ENCODE measurements at regions not wholly inside any gene's neighbourhood (a gene's known extent, or its start where the extent isn't known, plus 50 kb on each side); places are given as distances from the start of the nearest gene placed in this dataset.
A peak's percentile ranks its signal among the peaks of the same experiment; 100 is the strongest.

DNA sequence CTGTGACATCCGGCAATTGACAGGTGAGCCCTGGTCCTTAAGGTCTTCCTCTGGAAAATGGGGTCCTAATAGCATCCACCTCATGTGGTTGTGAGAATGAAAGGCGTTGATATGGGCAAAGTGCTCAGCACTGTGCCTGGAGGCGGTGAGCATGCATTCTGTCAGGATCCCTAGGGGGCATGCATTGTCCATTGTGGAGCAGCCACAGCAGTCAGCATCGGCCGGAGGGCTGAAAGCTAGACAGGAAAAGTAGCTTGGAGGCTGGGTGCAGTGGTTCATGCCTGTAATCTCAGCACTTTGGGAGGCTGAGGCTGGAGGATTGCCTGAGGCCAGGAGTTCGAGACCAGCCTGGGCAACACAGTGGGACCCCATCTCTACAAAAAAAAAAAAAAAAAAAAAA lies 122.2 kb downstream of the LHX2 start:
- H3K9ac ChIP-seq (ENCODE audit: control insufficient read depth, extremely low read depth, insufficient read depth, low read length): no peak overlapping the region
- no peak overlapping the region for H3K27ac ChIP-seq (ENCODE audit: control insufficient read depth, insufficient read depth, low read length)
- H3K36me3 ChIP-seq (ENCODE audit: control insufficient read depth in 2 of 2, extremely low read depth in 1 of 2, insufficient read depth in 2 of 2, low read length in 2 of 2): no peaks in the 10 kb centered on the region
- TF ChIP-seq, protein P1, sequence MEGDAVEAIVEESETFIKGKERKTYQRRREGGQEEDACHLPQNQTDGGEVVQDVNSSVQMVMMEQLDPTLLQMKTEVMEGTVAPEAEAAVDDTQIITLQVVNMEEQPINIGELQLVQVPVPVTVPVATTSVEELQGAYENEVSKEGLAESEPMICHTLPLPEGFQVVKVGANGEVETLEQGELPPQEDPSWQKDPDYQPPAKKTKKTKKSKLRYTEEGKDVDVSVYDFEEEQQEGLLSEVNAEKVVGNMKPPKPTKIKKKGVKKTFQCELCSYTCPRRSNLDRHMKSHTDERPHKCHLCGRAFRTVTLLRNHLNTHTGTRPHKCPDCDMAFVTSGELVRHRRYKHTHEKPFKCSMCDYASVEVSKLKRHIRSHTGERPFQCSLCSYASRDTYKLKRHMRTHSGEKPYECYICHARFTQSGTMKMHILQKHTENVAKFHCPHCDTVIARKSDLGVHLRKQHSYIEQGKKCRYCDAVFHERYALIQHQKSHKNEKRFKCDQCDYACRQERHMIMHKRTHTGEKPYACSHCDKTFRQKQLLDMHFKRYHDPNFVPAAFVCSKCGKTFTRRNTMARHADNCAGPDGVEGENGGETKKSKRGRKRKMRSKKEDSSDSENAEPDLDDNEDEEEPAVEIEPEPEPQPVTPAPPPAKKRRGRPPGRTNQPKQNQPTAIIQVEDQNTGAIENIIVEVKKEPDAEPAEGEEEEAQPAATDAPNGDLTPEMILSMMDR (optimal IDR thresholded peaks at IDR 0.05 in 1 of 3, IDR thresholded peaks at IDR 0.05 in 1 of 3, conservative IDR thresholded peaks at IDR 0.05 in 1 of 3; ENCODE audit: extremely low read depth in 1 of 3, insufficient read depth in 2 of 3, low read length in 3 of 3): peak in 1 of 3 experiments; percentile 49
- no peak for TF ChIP-seq EZH2 (IDR thresholded peaks at IDR 0.05; ENCODE audit: low read length)
- DNase-seq (ENCODE audit: low read depth, low spot score) (no peak), FAIRE-seq (no peak)
- no peaks in the 10 kb centered on the region for H4K20me1 ChIP-seq (ENCODE audit: control insufficient read depth, extremely low read depth, insufficient read depth, low read length)
- H3K9me1 ChIP-seq (ENCODE audit: control insufficient read depth, extremely low read depth, insufficient read depth, low read length): no peaks in the 10 kb centered on the region
- H3K9me3 ChIP-seq (ENCODE audit: control insufficient read depth, low read depth, low read length): no peaks in the 10 kb centered on the region
- no peak overlapping the region for H2AFZ ChIP-seq (ENCODE audit: control insufficient read depth, low read length)
- H3K79me2 ChIP-seq (ENCODE audit: control insufficient read depth, insufficient read depth, low read length): no peaks in the 10 kb centered on the region
- H3K4me3 ChIP-seq (ENCODE audit: control insufficient read depth in 2 of 3, extremely low read depth in 1 of 3, insufficient read depth in 2 of 3, low read depth in 1 of 3, low read length in 3 of 3): no peak overlapping the region
- dilution Hi-C loops (cut with MboI; ENCODE audit: extremely low pct_ligation_motif_present, low sequenced_read_pairs): no loop called here
- no peak overlapping the region for H3K4me2 ChIP-seq (ENCODE audit: control insufficient read depth, extremely low read depth, insufficient read depth, low read depth, low read length)
- H3K4me1 ChIP-seq (ENCODE audit: control insufficient read depth, extremely low read depth, insufficient read depth, low read length): no peaks in the 10 kb centered on the region
- peaks cover 6% of the 10 kb centered on the region for H3K27me3 ChIP-seq (ENCODE audit: control insufficient read depth, extremely low read depth, insufficient read depth, low read length)

DNA sequence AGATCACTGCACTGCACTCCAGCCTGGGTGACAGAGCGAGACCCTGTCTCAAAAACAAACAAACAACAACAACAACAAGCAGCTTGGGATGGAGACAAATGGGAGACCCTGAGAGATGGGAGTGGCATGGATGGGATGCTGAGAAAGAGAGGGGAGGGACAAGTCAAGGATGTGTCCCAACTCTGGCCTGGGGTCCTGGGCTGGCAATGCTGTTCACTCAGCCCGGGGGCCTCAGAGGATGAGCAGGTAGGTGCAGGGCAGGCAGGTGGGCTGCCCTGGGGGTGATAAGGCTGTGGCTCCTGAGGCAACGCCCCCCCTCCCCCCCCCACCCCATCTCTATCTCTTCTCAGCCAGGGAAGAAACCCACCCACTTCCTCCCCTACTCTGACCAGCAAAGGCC lies 123.0 kb downstream of the LHX2 start:
- H2AFZ ChIP-seq (ENCODE audit: control insufficient read depth, low read length): no peak overlapping the region
- no peak overlapping the region for H3K27ac ChIP-seq (ENCODE audit: control insufficient read depth, insufficient read depth, low read length)
- dilution Hi-C loops (cut with MboI; ENCODE audit: extremely low pct_ligation_motif_present, low sequenced_read_pairs): no loop called here
- peaks cover 6% of the 10 kb centered on the region for H3K27me3 ChIP-seq (ENCODE audit: control insufficient read depth, extremely low read depth, insufficient read depth, low read length)
- no peak overlapping the region for H3K9ac ChIP-seq (ENCODE audit: control insufficient read depth, extremely low read depth, insufficient read depth, low read length)
- H3K79me2 ChIP-seq (ENCODE audit: control insufficient read depth, insufficient read depth, low read length): no peaks in the 10 kb centered on the region
- no peaks in the 10 kb centered on the region for H3K4me1 ChIP-seq (ENCODE audit: control insufficient read depth, extremely low read depth, insufficient read depth, low read length)
- H3K4me3 ChIP-seq (ENCODE audit: control insufficient read depth in 2 of 3, extremely low read depth in 1 of 3, insufficient read depth in 2 of 3, low read depth in 1 of 3, low read length in 3 of 3): no peak overlapping the region
- FAIRE-seq (no peak), DNase-seq (ENCODE audit: low read depth, low spot score) (no peak)
- no peaks in the 10 kb centered on the region for H3K36me3 ChIP-seq (ENCODE audit: control insufficient read depth in 2 of 2, extremely low read depth in 1 of 2, insufficient read depth in 2 of 2, low read length in 2 of 2)
- no peaks in the 10 kb centered on the region for H3K9me1 ChIP-seq (ENCODE audit: control insufficient read depth, extremely low read depth, insufficient read depth, low read length)
- H3K9me3 ChIP-seq (ENCODE audit: control insufficient read depth, low read depth, low read length): no peaks in the 10 kb centered on the region
- H3K4me2 ChIP-seq (ENCODE audit: control insufficient read depth, extremely low read depth, insufficient read depth, low read depth, low read length): no peak overlapping the region
- TF ChIP-seq, protein P1 (optimal IDR thresholded peaks at IDR 0.05 in 1 of 3, IDR thresholded peaks at IDR 0.05 in 1 of 3, conservative IDR thresholded peaks at IDR 0.05 in 1 of 3; ENCODE audit: extremely low read depth in 1 of 3, insufficient read depth in 2 of 3, low read length in 3 of 3): no peak
- TF ChIP-seq EZH2 (IDR thresholded peaks at IDR 0.05; ENCODE audit: low read length): no peak
- H4K20me1 ChIP-seq (ENCODE audit: control insufficient read depth, extremely low read depth, insufficient read depth, low read length): no peaks in the 10 kb centered on the region

Data from keratinocyte (primary cell).